ENCODE measurements at regions not wholly inside any gene's neighbourhood (a gene's known extent, or its start where the extent isn't known, plus 50 kb on each side); places are given as distances from the start of the nearest gene placed in this dataset.
"Not testable (repeated sequence)": the region's sequence is repeated elsewhere in the genome, so short reads cannot be mapped to it uniquely, and the experiment has no call there.

DNA sequence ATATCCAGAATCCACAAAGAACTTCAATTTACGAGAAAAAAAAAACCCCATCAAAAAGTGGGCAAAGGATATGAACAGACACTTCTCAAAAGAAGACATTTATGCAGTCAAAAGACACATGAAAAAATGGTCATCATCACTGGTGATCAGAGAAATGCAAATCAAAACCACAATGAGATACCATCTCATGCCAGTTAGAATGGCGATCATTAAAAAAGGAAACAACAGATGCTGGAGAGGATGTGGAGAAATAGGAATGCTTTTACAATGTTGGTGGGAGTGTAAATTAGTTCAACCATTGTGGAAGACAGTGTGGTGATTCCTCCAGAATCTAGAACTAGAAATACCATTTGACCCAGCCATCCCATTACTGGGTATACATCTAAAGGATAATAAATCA, 419.9 kb upstream of the DDI1 start:
- not testable (repeated sequence) for TF ChIP-seq POLR2A (IDR thresholded peaks at IDR 0.05; ENCODE audit: low read depth, low read length); TAF1 (IDR thresholded peaks at IDR 0.05; ENCODE audit: borderline replicate concordance, low read depth, low read length)

Measured in GM12892 (cell line).